Activated CD8-positive, alpha-beta memory T cell treated with anti-CD3 and anti-CD28 coated beads, Interleukin-2, amount 50 U/mL, for 48 hours (primary cell): ENCODE measurements at regions not wholly inside any gene's neighbourhood (a gene's known extent, or its start where the extent isn't known, plus 50 kb on each side); places are given as distances from the start of the nearest gene placed in this dataset.

Experiments
- DNase-seq: peaks from one replicate; pipeline ENCODE4 v3.0.0-alpha.2; 2020

GRCh38 chr22:49157529-49158339 lies 669.9 kb downstream of the BRD1 start:
- no peak for DNase-seq

- no peak for DNase-seq
Observed at GRCh38 chr22:49156662-49157285, 670.9 kb downstream of the BRD1 start.

- DNase-seq, result no peak
Observed at GRCh38 chr22:49155770-49156580, 671.7 kb downstream of the BRD1 start.

- DNase-seq, result no peak
Observed at GRCh38 chr22:49155039-49155769, 672.5 kb downstream of the BRD1 start.

GRCh38 chr22:49154433-49154832 lies 673.2 kb downstream of the BRD1 start:
- no peak for DNase-seq

GRCh38 chr22:49153921-49154320 lies 673.8 kb downstream of the BRD1 start:
- peak; percentile 20 for DNase-seq

GRCh38 chr22:49152939-49153770 lies 674.5 kb downstream of the BRD1 start:
- peak; percentile 20 for DNase-seq

GRCh38 chr22:49152127-49152938 lies 675.3 kb downstream of the BRD1 start:
- DNase-seq, result peak; percentile 22

GRCh38 chr22:49151256-49152126 lies 676.2 kb downstream of the BRD1 start:
- DNase-seq, result peak; percentile 35

GRCh38 chr22:49150801-49151221 lies 676.9 kb downstream of the BRD1 start:
- no peak for DNase-seq

GRCh38 chr22:49149721-49150608 lies 677.7 kb downstream of the BRD1 start:
- DNase-seq, result no peak

- no peak for DNase-seq
Observed at GRCh38 chr22:49148895-49149418, 678.7 kb downstream of the BRD1 start.

- DNase-seq, result peak; percentile 20
Observed at GRCh38 chr22:49147617-49148175, 680.0 kb downstream of the BRD1 start.

- DNase-seq, result peak; percentile 34
Observed at GRCh38 chr22:49147171-49147570, 680.5 kb downstream of the BRD1 start.

- DNase-seq, result no peak
Observed at GRCh38 chr22:49146511-49146910, 681.2 kb downstream of the BRD1 start.

GRCh38 chr22:49143812-49144211 lies 683.9 kb downstream of the BRD1 start:
- no peak for DNase-seq

- DNase-seq, result no peak
Observed at GRCh38 chr22:49142891-49143290, 684.8 kb downstream of the BRD1 start.

GRCh38 chr22:49142296-49142695 lies 685.4 kb downstream of the BRD1 start:
- DNase-seq, result no peak
